ENCODE measurements at regions not wholly inside any gene's neighbourhood (a gene's known extent, or its start where the extent isn't known, plus 50 kb on each side); places are given as distances from the start of the nearest gene placed in this dataset.
A peak's percentile ranks its signal among the peaks of the same experiment; 100 is the strongest.

DNA sequence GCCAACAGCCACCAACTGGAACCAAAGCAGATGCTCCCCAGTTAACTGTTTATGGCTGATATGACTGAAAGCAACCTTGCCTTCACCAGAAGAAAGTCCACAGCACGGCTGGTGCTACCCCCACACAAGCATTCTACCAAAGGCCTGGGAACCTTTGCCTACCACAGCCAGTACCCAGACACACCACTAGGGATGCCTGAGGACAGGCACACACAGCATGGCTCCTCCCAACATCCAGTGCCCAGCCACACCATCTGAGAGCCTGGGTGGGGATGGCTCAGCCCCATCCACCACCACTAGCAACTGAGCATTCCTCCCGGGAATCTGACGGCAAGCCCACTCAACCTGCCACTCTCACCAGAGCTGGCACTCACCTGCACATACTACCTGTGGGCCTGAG, 178.6 kb downstream of the SLC7A11 start:
- ChIA-PET CTCF (no interaction called here), POLR2A (no interaction called here)
- Histone ChIP-seq H3K4me1 (ENCODE audit: control insufficient read depth, insufficient read depth, low read length) (no peaks in the 10 kb centered on the region), H3K27me3 (ENCODE audit: control insufficient read depth, insufficient read depth, low read length) (no peaks in the 10 kb centered on the region), H3K9me3 (ENCODE audit: control insufficient read depth, insufficient read depth, low read depth, low read length) (no peaks in the 10 kb centered on the region), H3K27ac (ENCODE audit: low read length) (no peak overlapping the region), H3K36me3 (ENCODE audit: control insufficient read depth, insufficient read depth, low read length) (no peaks in the 10 kb centered on the region), H3K4me3 (ENCODE audit: low read depth in 2 of 2, low read length in 2 of 2) (no peak overlapping the region)
- TF ChIP-seq TCF7L2 (IDR thresholded peaks at IDR 0.05; ENCODE audit: low read depth, low read length) (no peak), POLR2AphosphoS5 (IDR thresholded peaks at IDR 0.05; ENCODE audit: low read depth, low read length) (no peak)
- TF ChIP-seq, protein P1, sequence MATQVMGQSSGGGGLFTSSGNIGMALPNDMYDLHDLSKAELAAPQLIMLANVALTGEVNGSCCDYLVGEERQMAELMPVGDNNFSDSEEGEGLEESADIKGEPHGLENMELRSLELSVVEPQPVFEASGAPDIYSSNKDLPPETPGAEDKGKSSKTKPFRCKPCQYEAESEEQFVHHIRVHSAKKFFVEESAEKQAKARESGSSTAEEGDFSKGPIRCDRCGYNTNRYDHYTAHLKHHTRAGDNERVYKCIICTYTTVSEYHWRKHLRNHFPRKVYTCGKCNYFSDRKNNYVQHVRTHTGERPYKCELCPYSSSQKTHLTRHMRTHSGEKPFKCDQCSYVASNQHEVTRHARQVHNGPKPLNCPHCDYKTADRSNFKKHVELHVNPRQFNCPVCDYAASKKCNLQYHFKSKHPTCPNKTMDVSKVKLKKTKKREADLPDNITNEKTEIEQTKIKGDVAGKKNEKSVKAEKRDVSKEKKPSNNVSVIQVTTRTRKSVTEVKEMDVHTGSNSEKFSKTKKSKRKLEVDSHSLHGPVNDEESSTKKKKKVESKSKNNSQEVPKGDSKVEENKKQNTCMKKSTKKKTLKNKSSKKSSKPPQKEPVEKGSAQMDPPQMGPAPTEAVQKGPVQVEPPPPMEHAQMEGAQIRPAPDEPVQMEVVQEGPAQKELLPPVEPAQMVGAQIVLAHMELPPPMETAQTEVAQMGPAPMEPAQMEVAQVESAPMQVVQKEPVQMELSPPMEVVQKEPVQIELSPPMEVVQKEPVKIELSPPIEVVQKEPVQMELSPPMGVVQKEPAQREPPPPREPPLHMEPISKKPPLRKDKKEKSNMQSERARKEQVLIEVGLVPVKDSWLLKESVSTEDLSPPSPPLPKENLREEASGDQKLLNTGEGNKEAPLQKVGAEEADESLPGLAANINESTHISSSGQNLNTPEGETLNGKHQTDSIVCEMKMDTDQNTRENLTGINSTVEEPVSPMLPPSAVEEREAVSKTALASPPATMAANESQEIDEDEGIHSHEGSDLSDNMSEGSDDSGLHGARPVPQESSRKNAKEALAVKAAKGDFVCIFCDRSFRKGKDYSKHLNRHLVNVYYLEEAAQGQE (IDR thresholded peaks at IDR 0.05; ENCODE audit: insufficient read depth in 1 of 2, low read depth in 2 of 2, low read length in 1 of 2), result no peak
- no TSS peak for BruUV-seq (replicated peaks)
- in situ Hi-C loops (cut with HindIII; ENCODE audit: low pct_unique_long_range_greater_than_20kb, low sequenced_read_pairs) (no loop called here), intact Hi-C loops (cut with micrococcal nuclease; ENCODE audit: unreplicated experiment) (no loop called here)
- DNase-seq (ENCODE audit: low read depth, low spot score) (no peak), ATAC-seq (no peak)

DNA sequence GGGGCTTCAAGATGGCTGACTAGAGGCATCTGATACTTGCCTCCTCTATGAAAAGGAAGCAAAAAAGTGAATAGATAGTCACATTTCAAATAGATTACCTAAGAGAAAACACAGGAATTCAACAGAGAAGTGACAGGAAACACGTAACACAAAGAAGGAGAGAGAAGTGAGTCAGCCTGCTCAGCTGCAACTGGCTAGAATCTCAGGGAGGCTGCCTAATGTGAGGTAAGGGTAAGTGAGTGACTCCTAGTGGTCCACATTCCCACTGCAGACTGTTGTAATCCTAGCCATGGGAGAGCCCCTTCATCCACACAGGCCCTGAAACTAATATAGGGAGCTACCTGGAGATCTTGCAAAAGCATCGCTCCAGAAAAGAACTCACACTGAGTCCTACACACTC, 179.2 kb downstream of the SLC7A11 start:
- no peak overlapping the region for H3K27ac ChIP-seq (ENCODE audit: low read length)
- in situ Hi-C loops (cut with HindIII; ENCODE audit: low pct_unique_long_range_greater_than_20kb, low sequenced_read_pairs), result no loop called here
- no peaks in the 10 kb centered on the region for H3K36me3 ChIP-seq (ENCODE audit: control insufficient read depth, insufficient read depth, low read length)
- CTCF ChIA-PET, result no interaction called here
- POLR2A ChIA-PET, result interaction anchor here (0.6 kb wide), 1 partner anchor 773 kb away, joined by 3 read pairs; no protein-coding TSS in a partner anchor
- H3K9me3 ChIP-seq (ENCODE audit: control insufficient read depth, insufficient read depth, low read depth, low read length), result no peaks in the 10 kb centered on the region
- no peak for ATAC-seq
- H3K4me3 ChIP-seq (ENCODE audit: low read depth in 2 of 2, low read length in 2 of 2), result no peak overlapping the region
- no peaks in the 10 kb centered on the region for H3K4me1 ChIP-seq (ENCODE audit: control insufficient read depth, insufficient read depth, low read length)
- TF ChIP-seq, protein P1 (IDR thresholded peaks at IDR 0.05; ENCODE audit: insufficient read depth in 1 of 2, low read depth in 2 of 2, low read length in 1 of 2), result no peak
- TF ChIP-seq POLR2AphosphoS5 (IDR thresholded peaks at IDR 0.05; ENCODE audit: low read depth, low read length), result no peak
- TF ChIP-seq CTCF (IDR thresholded peaks at IDR 0.05), result 0 out of 2 replicates have a peak, but pooled peaks have one; percentile 4
- no peaks in the 10 kb centered on the region for H3K27me3 ChIP-seq (ENCODE audit: control insufficient read depth, insufficient read depth, low read length)
- DNase-seq (ENCODE audit: low read depth, low spot score), result no peak
- no TSS peak for BruUV-seq (replicated peaks)
- intact Hi-C loops (cut with micrococcal nuclease; ENCODE audit: unreplicated experiment), result no loop called here

Measured in Panc1 (cell line).